Left lobe of liver (tissue), 2 donors: ENCODE measurements at regions not wholly inside any gene's neighbourhood (a gene's known extent, or its start where the extent isn't known, plus 50 kb on each side); places are given as distances from the start of the nearest gene placed in this dataset.
"Not testable (repeated sequence)": the region's sequence is repeated elsewhere in the genome, so short reads cannot be mapped to it uniquely, and the experiment has no call there.

ENCODE experiments used
- ATAC-seq: fragments of 200-7000 bp; cut with Tn5 transposase; one replicate; pipeline ENCODE4 v1.9.1; 2020; ENCODE audit warnings: mild to moderate bottlenecking, moderate library complexity
- DNase-seq: peaks from one replicate; pipeline ENCODE4 v3.0.0-alpha.2; 2020; ENCODE audit warnings: low spot score
- donor health status: DM: no; HTN: no; CAD: no; lungs with moderate emphysema.
- donor health status: DM: no; HTN: yes; CAD: no.

GRCh38 chr9:28946648-28947047 is 1373.4 kb upstream of the C9orf72 start:
- DNase-seq (no peak), ATAC-seq (no peak)

GRCh38 chr9:28951945-28952344 is 1378.7 kb upstream of the C9orf72 start:
- ATAC-seq = no peak
- no peak for DNase-seq

DNA sequence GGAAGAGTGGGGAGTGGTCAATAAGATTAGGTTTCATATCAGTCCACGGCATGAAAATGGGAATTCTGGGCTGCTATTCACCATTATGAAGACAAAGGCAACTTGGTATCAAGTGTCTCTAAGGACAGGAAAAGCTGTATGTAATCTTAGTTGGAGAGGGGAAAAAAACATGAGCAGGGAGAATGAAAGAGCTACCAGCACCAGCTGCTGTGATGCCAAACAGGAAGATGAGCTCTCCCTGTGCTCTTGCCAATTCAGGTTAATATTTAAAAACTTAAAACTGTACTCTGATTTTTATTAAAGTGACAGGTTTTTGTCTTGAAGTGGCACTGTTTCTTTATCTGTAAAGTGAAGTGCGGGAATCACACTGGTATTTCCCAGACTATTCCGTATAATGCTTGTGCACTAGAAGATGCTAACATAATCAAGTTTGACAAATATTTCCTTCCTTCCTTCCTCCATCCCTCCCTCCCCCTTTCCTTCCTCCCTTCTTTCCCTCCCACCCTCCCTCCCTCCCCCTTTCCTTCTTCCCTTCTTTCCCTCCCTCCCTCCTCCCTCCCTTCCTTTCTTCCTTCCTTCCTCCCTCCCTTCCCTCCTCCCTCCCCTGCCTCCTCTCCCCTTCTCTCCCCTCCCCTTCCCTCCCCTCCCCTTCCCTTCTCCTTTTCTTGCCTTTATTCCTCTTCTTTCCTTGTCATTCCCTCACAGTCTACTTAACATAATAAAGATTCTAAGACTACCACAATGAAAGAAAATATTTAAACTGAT is 1383.0 kb upstream of the C9orf72 start:
- no peak for DNase-seq
- no peak for ATAC-seq

DNA sequence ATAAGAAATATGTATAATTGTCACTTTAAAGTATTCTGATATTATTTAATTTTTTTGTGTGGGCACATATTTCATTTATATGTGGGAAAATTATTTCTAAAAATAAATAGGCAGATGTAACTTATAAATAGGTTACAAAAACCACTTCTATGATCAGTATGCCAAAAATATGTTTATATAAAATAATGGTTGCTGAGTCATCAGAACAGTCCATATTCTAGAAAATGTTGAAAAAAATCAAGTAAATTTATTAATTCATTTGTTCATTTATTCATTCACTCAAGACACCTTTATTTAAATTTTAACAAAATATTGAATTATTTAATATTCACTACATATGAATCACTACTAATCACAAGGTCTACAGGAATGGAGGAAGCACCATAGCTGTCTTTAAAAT is 1387.3 kb upstream of the C9orf72 start:
- DNase-seq (no peak), ATAC-seq (no peak)

GRCh38 chr9:28961623-28962022 is 1388.3 kb upstream of the C9orf72 start:
- no peak for ATAC-seq
- no peak for DNase-seq

DNA sequence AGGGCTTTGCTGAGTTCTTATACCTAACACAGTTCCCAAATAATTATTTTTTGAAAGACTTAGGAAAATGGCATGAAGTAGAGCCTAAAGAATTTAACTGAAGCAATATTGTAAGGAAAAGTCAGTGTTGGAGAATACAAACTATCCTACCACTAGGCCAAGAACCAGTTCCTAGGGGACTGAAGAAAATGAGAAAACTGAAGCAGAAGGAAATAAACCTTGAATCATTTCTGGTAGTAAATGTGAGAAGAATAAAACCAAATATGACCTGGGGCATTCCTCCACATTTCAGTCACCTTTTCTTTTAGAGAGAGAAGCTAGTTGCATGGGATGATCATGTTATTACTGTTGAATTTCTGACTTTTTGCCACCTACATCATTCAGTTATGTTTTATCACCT is 1393.9 kb upstream of the C9orf72 start:
- DNase-seq (no peak), ATAC-seq (no peak)

DNA sequence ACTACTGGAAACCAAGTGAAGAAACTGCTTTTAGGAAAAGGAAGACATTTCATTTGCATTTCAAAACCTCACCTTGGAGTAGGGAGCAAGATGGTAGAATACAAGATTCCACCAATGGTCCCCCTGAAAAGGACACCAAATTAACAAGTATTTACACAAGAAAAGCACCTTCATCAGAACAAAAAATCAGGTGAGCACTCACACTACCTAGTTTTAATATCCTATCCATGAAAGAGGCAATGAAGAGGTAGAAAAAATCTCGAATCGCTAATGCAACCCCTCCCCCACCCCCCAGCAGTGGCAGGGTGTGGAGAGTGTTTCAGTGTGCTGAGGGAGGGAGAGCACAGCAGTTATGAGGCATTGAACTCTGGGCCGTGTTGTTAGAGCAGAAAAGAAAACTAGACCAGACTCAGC is 1397.0 kb upstream of the C9orf72 start:
- DNase-seq (no peak), ATAC-seq (no peak)

- ATAC-seq (no peak), DNase-seq (no peak)
Measured at GRCh38 chr9:28971881-28972280, 1398.6 kb upstream of the C9orf72 start.

DNA sequence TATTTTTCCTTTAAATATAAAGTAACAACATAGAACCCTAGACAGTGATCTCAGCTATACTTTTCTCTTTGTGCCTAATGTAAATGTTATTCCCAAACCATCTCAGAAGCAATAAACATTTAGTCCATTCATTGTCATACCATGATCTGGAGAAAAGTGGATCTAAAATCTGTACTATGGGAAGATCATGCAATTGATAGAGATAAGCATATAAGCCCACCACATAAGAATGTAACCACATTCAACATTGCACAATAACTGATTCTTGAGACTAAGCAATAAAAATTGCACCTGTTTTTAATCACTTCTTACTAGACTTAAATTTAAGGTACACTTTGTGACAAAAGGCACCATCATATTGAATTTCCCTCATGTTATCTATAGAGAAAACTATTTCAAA is 1403.0 kb upstream of the C9orf72 start:
- DNase-seq = no peak
- ATAC-seq = no peak

- ATAC-seq (no peak), DNase-seq (no peak)
Measured at GRCh38 chr9:28976684-28977083, 1403.4 kb upstream of the C9orf72 start.

DNA sequence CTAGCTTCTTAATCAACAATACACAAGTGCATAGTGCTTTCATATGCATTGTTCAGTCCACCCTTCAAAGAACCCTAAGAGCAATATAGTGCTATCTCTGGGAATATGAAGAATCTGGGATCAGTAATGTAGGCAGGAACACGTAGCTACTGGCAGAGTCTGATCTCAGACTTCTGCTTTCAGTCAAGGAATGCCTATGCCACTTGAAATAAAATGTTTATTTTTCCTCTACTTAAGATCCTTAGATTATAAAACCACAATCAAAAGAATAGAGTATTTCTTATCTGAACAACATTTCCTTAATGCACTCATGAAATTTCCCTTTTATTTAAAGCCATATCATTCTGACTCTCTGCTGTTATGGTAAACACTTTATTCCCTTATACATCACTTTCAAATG is 1407.8 kb upstream of the C9orf72 start:
- no peak for ATAC-seq
- no peak for DNase-seq

- no peak for DNase-seq
- no peak for ATAC-seq
Measured at GRCh38 chr9:28981711-28982110, 1408.4 kb upstream of the C9orf72 start.

DNA sequence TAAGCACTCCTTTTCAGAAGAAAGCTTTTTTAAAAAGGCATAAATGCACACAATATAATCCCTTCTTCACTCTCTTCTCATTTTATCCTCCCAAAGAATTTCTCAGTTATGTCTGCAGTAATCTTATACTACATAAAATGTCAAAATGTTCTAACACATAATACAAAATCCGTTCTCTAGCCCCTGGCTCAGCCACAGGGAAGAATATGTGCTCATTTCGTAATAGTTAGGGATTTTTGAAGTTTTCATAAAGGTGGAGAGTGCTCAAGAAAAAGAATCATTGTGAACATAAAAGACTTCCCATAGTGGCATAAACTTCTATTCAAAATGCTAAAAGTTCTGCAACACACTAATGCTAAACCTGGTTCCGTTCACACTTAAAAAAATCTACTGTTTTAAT is 1410.7 kb upstream of the C9orf72 start:
- ATAC-seq (no peak), DNase-seq (no peak)

GRCh38 chr9:28990009-28990408 is 1416.7 kb upstream of the C9orf72 start:
- ATAC-seq, DNase-seq: not testable (repeated sequence)

DNA sequence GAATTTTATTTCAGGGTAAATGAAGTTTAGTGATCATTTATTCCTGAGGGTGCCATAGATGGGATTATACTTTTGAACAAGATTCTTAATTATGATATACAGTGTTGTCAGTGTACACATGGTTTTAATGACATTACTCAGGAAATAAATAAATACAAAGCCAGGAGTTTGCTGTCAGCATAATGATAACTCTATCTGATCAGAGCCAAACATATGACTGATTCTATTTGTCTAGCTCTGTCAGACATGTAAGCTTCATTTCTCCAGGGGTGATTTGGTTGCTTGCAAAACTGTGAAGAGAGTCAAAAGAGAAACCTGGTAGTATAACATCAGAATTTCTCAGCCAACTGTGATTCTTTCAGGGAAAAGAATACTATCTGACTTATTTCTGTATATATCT is 1425.8 kb upstream of the C9orf72 start:
- ATAC-seq = no peak
- DNase-seq = no peak

DNA sequence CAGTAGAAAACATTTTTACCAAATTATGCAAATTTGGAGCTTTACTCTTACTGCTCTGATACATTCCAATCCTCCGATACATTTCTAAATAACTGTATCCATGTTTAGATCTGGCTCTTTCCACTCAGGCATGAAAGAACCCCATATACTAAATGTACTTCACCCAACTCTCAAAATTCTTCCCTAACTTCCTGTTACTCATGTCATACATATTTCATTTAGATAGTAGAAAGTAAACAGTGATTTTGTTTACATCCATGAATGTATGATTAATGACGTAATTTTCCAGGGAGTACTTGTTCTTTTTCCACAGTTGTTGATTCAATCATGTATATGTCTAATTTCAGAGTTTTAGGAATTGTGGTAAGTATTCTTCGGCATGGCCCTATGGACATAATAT is 1426.5 kb upstream of the C9orf72 start:
- ATAC-seq (no peak), DNase-seq (no peak)

- ATAC-seq = no peak
- no peak for DNase-seq
Measured at GRCh38 chr9:29001006-29001405, 1427.7 kb upstream of the C9orf72 start.

- no peak for DNase-seq
- no peak for ATAC-seq
Measured at GRCh38 chr9:29004988-29005387, 1431.7 kb upstream of the C9orf72 start.

DNA sequence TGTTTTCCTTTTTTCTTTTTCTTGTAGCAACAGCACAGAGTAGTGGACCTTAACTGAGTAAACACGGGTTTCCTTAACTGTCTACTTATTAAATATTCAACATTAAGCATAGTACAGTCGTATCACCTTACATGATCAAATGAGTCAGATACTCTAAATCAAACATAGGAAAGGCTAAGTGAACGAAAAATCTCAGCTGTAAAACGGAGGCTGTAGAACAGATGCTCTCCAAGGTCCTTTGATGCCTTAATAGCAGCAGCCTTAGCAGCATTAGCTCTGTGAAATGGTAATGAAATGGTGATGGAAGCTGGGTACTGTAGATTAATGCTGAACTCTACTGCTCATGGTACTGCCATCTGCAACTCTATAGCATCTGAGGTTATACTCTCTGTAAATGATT is 1433.3 kb upstream of the C9orf72 start:
- ATAC-seq (no peak), DNase-seq (no peak)

- ATAC-seq (no peak), DNase-seq (no peak)
Measured at GRCh38 chr9:29012911-29013310, 1439.6 kb upstream of the C9orf72 start.

DNA sequence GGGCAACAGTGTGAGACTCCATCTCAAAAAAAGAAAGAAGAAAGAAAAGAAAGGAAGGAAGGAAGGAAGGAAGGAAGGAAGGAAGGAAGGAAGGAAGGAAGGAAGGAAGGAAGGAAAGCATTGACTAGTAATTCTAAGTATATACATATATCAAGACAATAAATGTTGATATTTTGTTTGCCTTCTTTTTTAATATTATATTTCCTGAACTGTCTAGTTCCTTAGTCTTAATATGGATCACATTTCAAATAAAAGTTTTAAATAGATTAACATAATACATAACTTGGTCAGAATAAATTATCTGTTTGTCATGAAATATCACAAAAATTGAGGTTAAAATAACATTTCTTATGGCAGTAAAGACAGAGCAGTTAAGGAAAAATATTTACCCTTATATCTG is 1448.4 kb upstream of the C9orf72 start:
- no peak for DNase-seq
- no peak for ATAC-seq

DNA sequence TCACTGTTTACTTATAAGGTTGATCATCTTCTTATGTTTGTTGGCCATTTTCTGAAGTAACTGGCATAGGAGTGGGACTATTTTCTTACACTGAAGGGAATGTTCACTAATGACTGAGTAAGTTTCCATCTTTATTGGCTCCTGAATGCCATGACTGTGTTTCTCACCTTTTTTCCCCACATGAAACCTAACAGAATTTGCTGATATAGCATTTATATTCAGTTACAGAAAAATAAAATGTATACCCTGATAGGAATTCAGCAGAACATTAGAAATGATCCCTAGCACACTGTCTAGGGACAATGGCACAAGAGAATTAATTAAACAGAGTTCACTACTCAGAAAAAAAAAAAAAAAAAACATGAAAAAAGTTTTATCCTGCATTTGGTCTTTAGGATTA is 1465.1 kb upstream of the C9orf72 start:
- no peak for ATAC-seq

DNA sequence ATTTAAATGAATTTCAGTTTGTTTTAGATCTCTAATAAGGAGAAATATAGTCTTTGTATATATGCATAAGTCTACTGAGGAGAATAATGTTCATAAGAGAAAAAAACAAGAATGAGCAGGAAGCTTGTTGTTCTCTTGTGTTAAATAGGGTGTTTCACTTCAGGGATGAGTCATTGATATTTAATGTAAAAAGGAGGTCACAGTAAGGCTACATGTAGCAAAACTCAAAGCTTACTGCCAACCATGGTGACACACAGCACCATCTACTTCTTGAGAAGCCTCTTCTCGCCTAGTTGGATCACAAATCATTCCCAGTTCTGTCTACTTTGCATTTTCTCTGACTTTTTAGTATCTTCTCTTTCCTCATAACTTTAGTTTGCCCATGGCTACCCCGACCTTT is 1466.0 kb upstream of the C9orf72 start:
- no peak for ATAC-seq

More for the DNA sequence above, 1465.1 kb upstream of the C9orf72 start:
- no peak for DNase-seq

More for the DNA sequence above, 1466.0 kb upstream of the C9orf72 start:
- no peak for DNase-seq
